KMS-11 (cell line): ENCODE measurements at regions not wholly inside any gene's neighbourhood (a gene's known extent, or its start where the extent isn't known, plus 50 kb on each side); places are given as distances from the start of the nearest gene placed in this dataset.

Experiments
- H2AFZ ChIP-seq: fragments of 200-600 bp; sonication (generic); 2 replicates; pipeline ENCODE4 v1.6.1; 2016; ENCODE audit warnings: antibody characterized with exemption, mixed run types, low read depth
- H3K27ac ChIP-seq: fragments of 200-600 bp; sonication (generic); 2 replicates; pipeline ENCODE4 v1.6.1; 2016; ENCODE audit warnings: mild to moderate bottlenecking, mixed run types
- H3K27me3 ChIP-seq: fragments of 200-600 bp; sonication (generic); 2 replicates; pipeline ENCODE4 v1.6.1; 2017; ENCODE audit warnings: mild to moderate bottlenecking, low read depth, mixed run types, moderate library complexity; ENCODE audit not compliant: insufficient read depth
- H3K36me3 ChIP-seq: fragments of 200-600 bp; sonication (generic); 2 replicates; pipeline ENCODE4 v1.6.1; 2017; ENCODE audit warnings: mild to moderate bottlenecking, mixed run types; ENCODE audit not compliant: insufficient read depth
- H3K4me1 ChIP-seq: fragments of 200-600 bp; sonication (generic); 2 replicates; pipeline ENCODE4 v1.6.1; 2016; ENCODE audit warnings: mild to moderate bottlenecking, low read depth, mixed run types; ENCODE audit not compliant: poor library complexity, severe bottlenecking
- H3K4me2 ChIP-seq: fragments of 200-600 bp; sonication (generic); 2 replicates; pipeline ENCODE4 v1.7.0; 2016; ENCODE audit warnings: mild to moderate bottlenecking, mixed run types
- H3K4me3 ChIP-seq: fragments of 200-600 bp; sonication (generic); IDR thresholded peaks from 2 replicates; pipeline ENCODE4 v1.6.1; 2017; ENCODE audit warnings: low read depth, low read length, mixed read lengths; ENCODE audit not compliant: insufficient read depth
- H3K79me2 ChIP-seq: fragments of 200-600 bp; sonication (generic); 2 replicates; pipeline ENCODE4 v1.6.1; 2016; ENCODE audit warnings: low read depth, mixed run types; ENCODE audit not compliant: insufficient read depth
- H3K9ac ChIP-seq: fragments of 200-600 bp; sonication (generic); 2 replicates; pipeline ENCODE4 v1.6.1; 2016; ENCODE audit warnings: mild to moderate bottlenecking, mixed run types
- H4K20me1 ChIP-seq: fragments of 200-600 bp; sonication (generic); 2 replicates; pipeline ENCODE4 v1.6.1; 2016; ENCODE audit warnings: mild to moderate bottlenecking, mixed run types; ENCODE audit not compliant: insufficient read depth
- TF ChIP-seq, protein P1 (sequence below): fragments of 200-600 bp; sonication (generic); conservative IDR thresholded peaks from 2 replicates; pipeline ENCODE4 v1.6.1; 2017; ENCODE audit warnings: low read depth, mild to moderate bottlenecking, antibody characterized with exemption, low read length, moderate library complexity, mixed read lengths

DNA sequence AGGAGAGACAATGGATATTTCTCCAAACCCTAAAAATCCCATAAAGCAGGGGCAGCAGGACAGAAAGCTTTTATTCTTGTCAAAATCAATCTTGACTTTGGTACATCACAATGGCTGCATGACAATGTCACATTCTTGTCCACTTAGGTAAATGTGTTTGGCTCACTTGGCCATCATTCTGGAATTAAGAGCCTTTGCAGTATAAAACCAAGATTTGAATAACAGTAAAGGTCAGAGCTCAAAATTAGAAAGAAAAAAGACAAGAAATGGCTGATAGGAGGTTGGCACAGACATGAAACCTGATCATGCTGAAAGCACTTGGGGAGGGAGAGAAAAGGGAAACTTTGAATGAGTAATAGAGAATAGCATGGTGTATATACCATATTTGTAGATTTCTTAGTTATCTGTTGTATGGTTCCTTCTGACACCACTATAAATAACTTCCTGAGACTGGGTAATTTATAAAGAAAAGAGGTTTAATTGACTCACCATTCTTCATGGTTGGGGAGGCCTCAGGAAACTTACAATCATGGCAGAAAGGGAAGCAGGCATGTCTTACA is 158.5 kb upstream of the SGO1 start:
- no peak overlapping the region for H3K9ac ChIP-seq
- no peaks in the 10 kb centered on the region for H3K36me3 ChIP-seq
- no peaks in the 10 kb centered on the region for H4K20me1 ChIP-seq
- TF ChIP-seq, protein P1, sequence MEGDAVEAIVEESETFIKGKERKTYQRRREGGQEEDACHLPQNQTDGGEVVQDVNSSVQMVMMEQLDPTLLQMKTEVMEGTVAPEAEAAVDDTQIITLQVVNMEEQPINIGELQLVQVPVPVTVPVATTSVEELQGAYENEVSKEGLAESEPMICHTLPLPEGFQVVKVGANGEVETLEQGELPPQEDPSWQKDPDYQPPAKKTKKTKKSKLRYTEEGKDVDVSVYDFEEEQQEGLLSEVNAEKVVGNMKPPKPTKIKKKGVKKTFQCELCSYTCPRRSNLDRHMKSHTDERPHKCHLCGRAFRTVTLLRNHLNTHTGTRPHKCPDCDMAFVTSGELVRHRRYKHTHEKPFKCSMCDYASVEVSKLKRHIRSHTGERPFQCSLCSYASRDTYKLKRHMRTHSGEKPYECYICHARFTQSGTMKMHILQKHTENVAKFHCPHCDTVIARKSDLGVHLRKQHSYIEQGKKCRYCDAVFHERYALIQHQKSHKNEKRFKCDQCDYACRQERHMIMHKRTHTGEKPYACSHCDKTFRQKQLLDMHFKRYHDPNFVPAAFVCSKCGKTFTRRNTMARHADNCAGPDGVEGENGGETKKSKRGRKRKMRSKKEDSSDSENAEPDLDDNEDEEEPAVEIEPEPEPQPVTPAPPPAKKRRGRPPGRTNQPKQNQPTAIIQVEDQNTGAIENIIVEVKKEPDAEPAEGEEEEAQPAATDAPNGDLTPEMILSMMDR, result no peak
- no peaks in the 10 kb centered on the region for H3K4me1 ChIP-seq
- H3K4me2 ChIP-seq, result no peak overlapping the region
- H3K79me2 ChIP-seq, result no peaks in the 10 kb centered on the region
- no peaks in the 10 kb centered on the region for H3K27me3 ChIP-seq
- no peak overlapping the region for H2AFZ ChIP-seq
- no peak overlapping the region for H3K27ac ChIP-seq
- H3K4me3 ChIP-seq, result no peak overlapping the region

- Histone ChIP-seq H3K4me3 (no peak overlapping the region), H4K20me1 (no peaks in the 10 kb centered on the region), H3K4me1 (no peaks in the 10 kb centered on the region), H3K27ac (no peak overlapping the region), H3K36me3 (no peaks in the 10 kb centered on the region), H2AFZ (no peak overlapping the region), H3K9ac (no peak overlapping the region), H3K4me2 (no peak overlapping the region), H3K79me2 (no peaks in the 10 kb centered on the region), H3K27me3 (no peaks in the 10 kb centered on the region)
- TF ChIP-seq, protein P1, result no peak
Measured at GRCh38 chr3:20343790-20344189, 157.8 kb upstream of the SGO1 start.

- Histone ChIP-seq H3K4me3 (no peak overlapping the region), H3K36me3 (no peaks in the 10 kb centered on the region), H4K20me1 (no peaks in the 10 kb centered on the region), H3K4me2 (no peak overlapping the region), H3K4me1 (no peaks in the 10 kb centered on the region), H2AFZ (no peak overlapping the region), H3K9ac (no peak overlapping the region), H3K27me3 (no peaks in the 10 kb centered on the region), H3K79me2 (no peaks in the 10 kb centered on the region), H3K27ac (no peak overlapping the region)
- TF ChIP-seq, protein P1, result peak; percentile 79
Measured at GRCh38 chr3:20340324-20340928, 154.4 kb upstream of the SGO1 start.

GRCh38 chr3:20336572-20336971 is 150.6 kb upstream of the SGO1 start:
- Histone ChIP-seq H3K27me3 (no peaks in the 10 kb centered on the region), H3K9ac (no peak overlapping the region), H3K79me2 (no peaks in the 10 kb centered on the region), H3K4me2 (no peak overlapping the region), H3K4me1 (no peaks in the 10 kb centered on the region), H4K20me1 (no peaks in the 10 kb centered on the region), H3K27ac (no peak overlapping the region), H2AFZ (no peak overlapping the region), H3K36me3 (no peaks in the 10 kb centered on the region), H3K4me3 (no peak overlapping the region)
- TF ChIP-seq, protein P1, result no peak
